ENCODE measurements at regions not wholly inside any gene's neighbourhood (a gene's known extent, or its start where the extent isn't known, plus 50 kb on each side); places are given as distances from the start of the nearest gene placed in this dataset.

DNA sequence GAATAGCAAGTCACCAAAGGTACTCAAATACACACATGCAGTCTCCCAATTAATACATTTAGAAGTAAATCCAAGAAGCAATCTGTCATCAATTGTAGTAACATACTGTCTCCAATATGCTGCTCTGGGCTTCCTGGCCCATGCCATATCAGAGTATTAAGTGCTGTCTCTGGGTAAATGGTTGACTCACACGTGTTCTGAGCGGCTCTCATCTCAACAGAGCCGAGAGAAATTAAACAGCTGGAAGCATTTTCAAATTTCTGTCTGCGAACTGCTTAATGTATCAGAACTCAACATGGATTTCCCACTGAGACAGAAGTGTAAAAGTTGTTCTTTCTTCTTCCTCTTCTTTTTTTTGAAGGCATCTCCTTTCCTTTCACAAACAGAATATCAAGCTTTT, 247.3 kb upstream of the TAS2R1 start:
- no peak for DNase-seq (ENCODE audit: low spot score)
- in situ Hi-C loops (cut with MboI; ENCODE audit: low sequenced_read_pairs, unreplicated experiment): no loop called here
- TF ChIP-seq, protein P1, sequence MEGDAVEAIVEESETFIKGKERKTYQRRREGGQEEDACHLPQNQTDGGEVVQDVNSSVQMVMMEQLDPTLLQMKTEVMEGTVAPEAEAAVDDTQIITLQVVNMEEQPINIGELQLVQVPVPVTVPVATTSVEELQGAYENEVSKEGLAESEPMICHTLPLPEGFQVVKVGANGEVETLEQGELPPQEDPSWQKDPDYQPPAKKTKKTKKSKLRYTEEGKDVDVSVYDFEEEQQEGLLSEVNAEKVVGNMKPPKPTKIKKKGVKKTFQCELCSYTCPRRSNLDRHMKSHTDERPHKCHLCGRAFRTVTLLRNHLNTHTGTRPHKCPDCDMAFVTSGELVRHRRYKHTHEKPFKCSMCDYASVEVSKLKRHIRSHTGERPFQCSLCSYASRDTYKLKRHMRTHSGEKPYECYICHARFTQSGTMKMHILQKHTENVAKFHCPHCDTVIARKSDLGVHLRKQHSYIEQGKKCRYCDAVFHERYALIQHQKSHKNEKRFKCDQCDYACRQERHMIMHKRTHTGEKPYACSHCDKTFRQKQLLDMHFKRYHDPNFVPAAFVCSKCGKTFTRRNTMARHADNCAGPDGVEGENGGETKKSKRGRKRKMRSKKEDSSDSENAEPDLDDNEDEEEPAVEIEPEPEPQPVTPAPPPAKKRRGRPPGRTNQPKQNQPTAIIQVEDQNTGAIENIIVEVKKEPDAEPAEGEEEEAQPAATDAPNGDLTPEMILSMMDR (IDR thresholded peaks at IDR 0.05; ENCODE audit: borderline replicate concordance, control extremely low read depth, extremely low read depth, insufficient read depth, missing control alignments): no peak

- in situ Hi-C loops (cut with MboI; ENCODE audit: low sequenced_read_pairs, unreplicated experiment): no loop called here
- TF ChIP-seq, protein P1 (IDR thresholded peaks at IDR 0.05; ENCODE audit: borderline replicate concordance, control extremely low read depth, extremely low read depth, insufficient read depth, missing control alignments): no peak
- DNase-seq (ENCODE audit: low spot score): no peak
These were observed 246.3 kb upstream of the TAS2R1 start for GRCh38 chr5:9876451-9876850.

GRCh38 chr5:9869616-9870288, 239.6 kb upstream of the TAS2R1 start:
- DNase-seq (ENCODE audit: low spot score): no peak
- in situ Hi-C loops (cut with MboI; ENCODE audit: low sequenced_read_pairs, unreplicated experiment): no loop called here
- TF ChIP-seq, protein P1 (IDR thresholded peaks at IDR 0.05; ENCODE audit: borderline replicate concordance, control extremely low read depth, extremely low read depth, insufficient read depth, missing control alignments): no peak

- DNase-seq (ENCODE audit: low spot score): no peak
- in situ Hi-C loops (cut with MboI; ENCODE audit: low sequenced_read_pairs, unreplicated experiment): no loop called here
- TF ChIP-seq, protein P1 (IDR thresholded peaks at IDR 0.05; ENCODE audit: borderline replicate concordance, control extremely low read depth, extremely low read depth, insufficient read depth, missing control alignments): no peak
These were observed 235.4 kb upstream of the TAS2R1 start for GRCh38 chr5:9865574-9865973.

GRCh38 chr5:9864791-9865190, 234.6 kb upstream of the TAS2R1 start:
- in situ Hi-C loops (cut with MboI; ENCODE audit: low sequenced_read_pairs, unreplicated experiment): no loop called here

DNA sequence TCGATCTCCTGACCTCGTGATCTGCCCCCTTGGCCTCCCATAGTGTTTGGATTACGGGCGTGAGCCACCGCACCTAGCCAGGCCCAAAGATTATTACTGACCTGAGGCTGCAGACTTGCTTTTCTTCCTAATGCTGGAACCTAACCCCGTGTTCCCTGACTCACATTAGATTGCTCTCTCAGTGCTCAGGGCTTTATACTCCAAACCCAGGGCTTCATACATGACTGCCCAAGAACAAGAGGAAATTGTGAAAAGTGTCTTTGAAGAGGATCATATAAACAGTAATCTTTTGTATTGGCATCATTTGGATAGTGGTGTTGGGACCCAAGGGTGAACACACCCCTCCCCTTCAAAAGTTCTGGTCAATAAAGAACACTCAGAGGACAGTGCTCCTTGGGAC, 233.3 kb upstream of the TAS2R1 start:
- no peak for DNase-seq (ENCODE audit: low spot score)
- TF ChIP-seq, protein P1 (IDR thresholded peaks at IDR 0.05; ENCODE audit: borderline replicate concordance, control extremely low read depth, extremely low read depth, insufficient read depth, missing control alignments): no peak
- in situ Hi-C loops (cut with MboI; ENCODE audit: low sequenced_read_pairs, unreplicated experiment): no loop called here

More at GRCh38 chr5:9864791-9865190, 234.6 kb upstream of the TAS2R1 start:
- TF ChIP-seq, protein P1 (IDR thresholded peaks at IDR 0.05; ENCODE audit: borderline replicate concordance, control extremely low read depth, extremely low read depth, insufficient read depth, missing control alignments): no peak
- no peak for DNase-seq (ENCODE audit: low spot score)
